GM12892 (cell line): ENCODE measurements at regions not wholly inside any gene's neighbourhood (a gene's known extent, or its start where the extent isn't known, plus 50 kb on each side); places are given as distances from the start of the nearest gene placed in this dataset.

ENCODE experiments used
- POLR2A ChIP-seq: IDR thresholded peaks from 2 replicates; pipeline ENCODE4 v1.6.1; 2011; ENCODE audit warnings: low read depth, low read length, control low read depth
- POLR2AphosphoS5 ChIP-seq: IDR thresholded peaks from 2 replicates; pipeline ENCODE4 v1.6.1; 2011; ENCODE audit warnings: low read depth, low read length, control low read depth

GRCh38 chr5:119816055-119816454, 186.7 kb downstream of the FAM170A start:
- TF ChIP-seq POLR2A (no peak), POLR2AphosphoS5 (no peak)
